ENCODE measurements at regions not wholly inside any gene's neighbourhood (a gene's known extent, or its start where the extent isn't known, plus 50 kb on each side); places are given as distances from the start of the nearest gene placed in this dataset.

- Histone ChIP-seq H3K9me3 (ENCODE audit: control insufficient read depth, low read depth, low read length) (no peaks in the 10 kb centered on the region), H2BK20ac (ENCODE audit: low read depth, low read length, poor library complexity, severe bottlenecking) (no peak overlapping the region), H3K56ac (ENCODE audit: insufficient read length, low read depth, low read length) (no peak overlapping the region), H2AK5ac (ENCODE audit: insufficient read length, low read length) (no peak overlapping the region), H3K23ac (ENCODE audit: insufficient read length, low read depth, low read length) (no peak overlapping the region), H3K4me1 (ENCODE audit: insufficient read depth, low read length) (no peaks in the 10 kb centered on the region), H4K91ac (ENCODE audit: insufficient read length, low read depth, low read length) (no peak overlapping the region), H2BK12ac (ENCODE audit: insufficient read length, low read depth, low read length) (no peak overlapping the region), H4K5ac (ENCODE audit: insufficient read length, low read depth, low read length) (no peak overlapping the region), H4K8ac (replicated peaks; ENCODE audit: insufficient read length, low read depth, low read length) (no peak overlapping the region), H2BK15ac (ENCODE audit: low read depth, low read length) (no peak overlapping the region), H3K23me2 (ENCODE audit: insufficient read length, low read depth, low read length, poor library complexity, severe bottlenecking) (no peaks in the 10 kb centered on the region), H3T11ph (ENCODE audit: low read length) (no peak overlapping the region), H3K4me2 (ENCODE audit: insufficient read depth, insufficient read length, low read length) (no peak overlapping the region), H3K14ac (ENCODE audit: insufficient read depth, low read length) (no peak overlapping the region), H3K79me2 (ENCODE audit: insufficient read depth, low read length) (no peaks in the 10 kb centered on the region), H3K27ac (ENCODE audit: insufficient read length, low read depth, low read length) (no peak overlapping the region), H2BK5ac (ENCODE audit: insufficient read length, low read length) (no peak overlapping the region), H4K20me1 (ENCODE audit: control insufficient read depth, insufficient read depth, insufficient read length) (no peaks in the 10 kb centered on the region), H3K9ac (ENCODE audit: extremely low read depth, insufficient read length, low read length) (no peak overlapping the region), H3K27me3 (ENCODE audit: insufficient read depth, low read length) (no peaks in the 10 kb centered on the region), H3K79me1 (ENCODE audit: insufficient read depth, low read depth, low read length, poor library complexity, severe bottlenecking) (no peaks in the 10 kb centered on the region), H3K18ac (ENCODE audit: insufficient read length, low read depth, low read length) (no peak overlapping the region), H2BK120ac (ENCODE audit: low read depth, low read length, poor library complexity, severe bottlenecking) (no peak overlapping the region), H2AFZ (ENCODE audit: low read length) (no peak overlapping the region), H3K4ac (ENCODE audit: low read depth, low read length) (no peak overlapping the region)
- Mint-ChIP-seq H3K9me3 (peaks cover 6 to 19% of the 10 kb centered on the region in 2 experiments; a peak in 4 of 5 replicates), H3K27ac (no peak overlapping the region), H3K4me3 (no peak overlapping the region), H3K4me1 (no peaks in the 10 kb centered on the region), H3K36me3 (ENCODE audit: insufficient read depth in 1 of 3, low read depth in 3 of 3) (peaks cover 0 to 12% (median 0%) of the 10 kb centered on the region in 3 experiments; a peak in 3 of 7 replicates), H3K27me3 (ENCODE audit: low read depth) (no peaks in the 10 kb centered on the region)
- no CpG with 5 or more reads among the region's 4 CpGs for WGBS (ENCODE audit: extremely low coverage, insufficient read length, low lambda C conversion rate)
- no peak for DNase-seq
- TF ChIP-seq CTCF (conservative IDR thresholded peaks at IDR 0.05) = no peak
These were observed 1013.0 kb downstream of the TECRL start for GRCh38 chr4:63396269-63396668.

Data from H9 (cell line).